ENCODE measurements at regions not wholly inside any gene's neighbourhood (a gene's known extent, or its start where the extent isn't known, plus 50 kb on each side); places are given as distances from the start of the nearest gene placed in this dataset.
A peak's percentile ranks its signal among the peaks of the same experiment; 100 is the strongest.

- no peak for TF ChIP-seq CTCF (IDR thresholded peaks at IDR 0.05; ENCODE audit: low read depth, low read length)
- H3K4me3 ChIP-seq (ENCODE audit: low read depth, low read length): no peak overlapping the region
Observed at GRCh38 chr17:56708220-56708558, 114.7 kb downstream of the NOG start.

DNA sequence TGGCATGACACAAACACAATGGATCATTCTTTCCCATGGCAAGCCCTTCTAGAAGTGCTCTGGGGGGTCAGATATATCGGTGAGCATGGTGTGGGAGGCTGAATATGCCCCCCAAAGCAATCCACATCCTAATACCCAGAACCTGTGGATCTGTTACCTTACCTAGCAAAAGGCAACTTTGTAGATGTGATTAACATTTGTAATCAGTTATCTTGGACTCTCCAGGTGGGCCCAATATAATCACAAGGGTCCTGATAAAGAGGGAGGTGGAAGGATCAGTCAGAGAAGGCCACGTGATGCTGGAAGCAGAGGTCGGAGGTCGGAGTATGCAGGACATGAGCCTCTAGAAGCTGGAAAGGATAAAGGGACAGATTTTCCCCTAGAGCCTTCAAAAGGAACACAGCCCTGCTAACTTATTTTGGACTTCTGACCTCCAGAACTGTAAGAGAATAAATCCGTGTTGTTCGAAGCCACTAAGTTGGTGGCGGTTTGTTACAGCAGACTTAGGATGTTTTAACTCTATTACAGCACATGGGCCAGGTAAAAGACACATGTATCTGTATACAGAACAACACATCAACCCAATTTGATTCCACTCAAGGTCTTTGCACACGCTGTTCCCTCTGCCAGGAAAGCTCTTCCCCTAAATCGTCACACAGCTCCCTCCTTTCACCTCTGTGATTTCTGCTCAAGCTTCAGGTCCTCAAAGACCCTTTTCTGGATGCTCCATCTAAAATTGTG, 115.3 kb downstream of the NOG start:
- TF ChIP-seq CTCF (IDR thresholded peaks at IDR 0.05; ENCODE audit: low read depth, low read length): no peak
- H3K4me3 ChIP-seq (ENCODE audit: low read depth, low read length): no peak overlapping the region

DNA sequence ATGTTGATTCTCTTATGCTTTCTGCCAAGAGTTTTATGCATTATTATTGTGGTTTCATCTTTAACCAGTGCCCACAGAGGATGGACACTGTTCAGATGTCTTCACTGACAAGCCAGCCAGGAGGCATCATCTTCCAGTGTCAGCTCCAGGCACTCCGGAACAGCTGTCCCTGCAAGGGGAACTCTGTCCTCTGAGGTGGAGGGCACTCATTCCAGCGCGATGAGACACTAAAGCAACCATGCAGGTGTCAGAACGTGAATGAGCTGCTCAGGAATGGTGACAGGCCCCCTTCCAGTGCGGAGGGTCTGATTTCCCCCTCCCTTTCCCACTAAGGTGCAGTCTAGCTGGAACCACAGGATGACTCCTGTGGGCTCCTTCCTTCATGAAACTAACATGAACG, 117.5 kb downstream of the NOG start:
- TF ChIP-seq CTCF (IDR thresholded peaks at IDR 0.05; ENCODE audit: low read depth, low read length): no peak
- H3K4me3 ChIP-seq (ENCODE audit: low read depth, low read length): no peak overlapping the region

DNA sequence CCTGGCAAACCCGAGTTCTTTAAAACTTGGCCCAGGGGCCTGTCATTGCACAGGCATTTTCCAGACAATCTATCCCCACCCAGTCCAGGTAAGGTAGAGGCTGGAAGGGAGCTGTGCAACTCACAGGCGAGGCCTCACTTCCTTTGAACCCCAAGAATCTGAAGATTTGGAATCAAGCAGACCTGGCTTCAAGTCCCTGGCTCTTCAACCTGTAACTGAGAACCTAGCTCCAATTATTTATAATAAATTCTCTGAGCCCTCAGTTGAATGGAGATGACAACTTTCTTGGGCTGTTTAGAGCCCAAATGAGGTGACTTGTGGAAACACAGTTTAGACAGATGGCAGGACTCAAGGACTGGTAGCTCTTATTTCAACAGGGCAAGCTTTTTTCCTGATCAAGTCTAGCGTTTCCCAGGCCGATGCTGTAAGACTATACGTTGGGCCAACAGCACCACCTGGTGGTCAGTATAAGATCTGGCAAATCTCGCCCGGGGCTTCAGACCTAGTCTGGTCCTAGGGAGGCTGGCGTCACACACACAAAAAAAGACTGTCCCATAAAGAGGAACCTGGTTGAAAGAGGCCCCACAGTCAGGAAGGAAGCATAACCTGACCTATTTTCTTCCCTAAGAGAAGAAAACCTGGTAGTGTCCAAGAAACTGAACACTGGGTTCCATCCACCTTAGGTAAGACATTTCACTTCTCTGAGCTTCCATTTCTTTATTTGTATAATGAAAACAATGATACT, 117.9 kb downstream of the C17orf67 start:
- peak; percentile 62 for TF ChIP-seq CTCF (IDR thresholded peaks at IDR 0.05; ENCODE audit: low read depth, low read length)
- H3K4me3 ChIP-seq (ENCODE audit: low read depth, low read length): no peak overlapping the region

DNA sequence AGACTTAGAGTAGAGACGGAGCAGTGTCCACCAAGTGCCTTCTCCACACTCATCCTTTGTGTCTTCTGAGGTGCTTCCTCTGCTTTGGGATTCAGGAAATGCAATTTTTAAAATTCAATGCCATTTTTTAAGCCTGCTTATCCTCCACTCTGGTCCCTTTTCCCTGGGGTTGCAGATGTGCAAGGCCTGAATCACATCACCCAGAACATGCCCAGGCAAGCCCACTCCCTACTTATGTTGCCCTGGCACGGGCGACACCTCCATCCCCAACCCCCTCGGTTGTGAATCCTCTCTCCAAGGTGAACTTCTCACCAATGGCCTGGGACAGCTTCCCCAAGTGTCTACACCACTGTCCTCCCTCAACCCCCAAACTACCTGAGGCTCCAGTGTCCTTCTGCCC, 116.2 kb downstream of the C17orf67 start:
- H3K4me3 ChIP-seq (ENCODE audit: low read depth, low read length): no peak overlapping the region
- no peak for TF ChIP-seq CTCF (IDR thresholded peaks at IDR 0.05; ENCODE audit: low read depth, low read length)

DNA sequence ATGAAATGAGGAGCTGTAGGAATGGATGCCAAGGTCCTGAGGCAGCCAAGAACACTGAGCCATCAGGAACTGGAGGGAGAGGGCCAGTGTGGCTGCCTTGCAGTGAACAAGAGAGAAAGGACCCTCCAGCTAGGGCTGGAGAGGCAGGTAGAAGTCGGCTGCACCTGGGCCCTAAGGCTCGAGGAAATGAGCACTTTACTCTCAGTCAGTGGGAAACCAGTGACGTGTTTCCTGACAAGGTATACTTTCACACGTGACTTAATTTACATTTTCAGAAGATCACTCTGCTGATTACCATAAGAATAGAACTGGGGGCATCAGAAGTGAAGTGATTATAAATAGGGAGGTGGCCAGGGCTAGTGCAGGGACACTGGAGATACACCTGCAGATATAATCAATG, 115.2 kb downstream of the C17orf67 start:
- H3K4me3 ChIP-seq (ENCODE audit: low read depth, low read length): no peak overlapping the region
- no peak for TF ChIP-seq CTCF (IDR thresholded peaks at IDR 0.05; ENCODE audit: low read depth, low read length)

DNA sequence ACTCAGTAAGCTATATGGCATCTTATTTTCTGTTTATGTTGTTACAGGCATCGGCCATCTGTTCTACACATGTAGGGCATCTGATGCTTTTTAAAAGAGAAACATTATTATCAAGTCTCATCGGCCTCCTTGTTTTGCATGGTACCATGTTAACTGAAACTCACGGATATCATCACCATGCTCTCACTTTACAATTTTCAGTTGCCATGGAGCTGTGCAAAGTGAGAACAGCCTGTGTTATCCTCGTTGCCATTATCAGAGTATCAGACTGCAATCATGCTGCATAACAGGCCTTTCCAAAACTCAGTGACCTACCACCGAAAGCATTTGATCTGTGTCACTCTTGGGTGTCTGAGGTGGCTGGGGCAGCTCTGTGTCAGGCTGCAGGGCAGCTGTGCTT, 110.3 kb downstream of the C17orf67 start:
- no peak for TF ChIP-seq CTCF (IDR thresholded peaks at IDR 0.05; ENCODE audit: low read depth, low read length)
- no peak overlapping the region for H3K4me3 ChIP-seq (ENCODE audit: low read depth, low read length)
